Caco-2 (cell line): ENCODE measurements at regions not wholly inside any gene's neighbourhood (a gene's known extent, or its start where the extent isn't known, plus 50 kb on each side); places are given as distances from the start of the nearest gene placed in this dataset.

Experiments used
- BruUV-seq: library from RNA; stranded (reverse); fragments of 400-500 nt; replicated peaks from 2 replicates; lab custom pipeline; 2021; lab: Mats Ljungman, UMichigan
- CTCF ChIA-PET: fragments of 300-600 bp; sonication (Branson Sonifier 250); formaldehyde crosslinking; loops from one replicate; lab custom pipeline; 2022; ENCODE audit warnings: antibody characterized with exemption; lab: Charles Lee
- POLR2A ChIA-PET: fragments of 300-600 bp; sonication (Branson Sonifier 250); formaldehyde crosslinking; loops from one replicate; lab custom pipeline; 2022; ENCODE audit warnings: antibody characterized with exemption; lab: Charles Lee
- DNase-seq, 2 experiments: peaks; one replicate each; pipeline versions ENCODE4 v3.0.0 to v3.0.0-alpha.2; 2020 to 2022
- H3K27me3 ChIP-seq: replicated peaks from 2 replicates; pipeline ENCODE4 v1.6.0; 2011; ENCODE audit warnings: low read length; ENCODE audit not compliant: control insufficient read depth, insufficient read depth
- H3K36me3 ChIP-seq: 2 replicates; pipeline ENCODE4 v1.5.1; 2011; ENCODE audit warnings: low read length; ENCODE audit not compliant: control insufficient read depth, insufficient read depth
- H3K4me1 ChIP-seq: fragments of 250-450 bp; sonication (Bioruptor Pico); 2 replicates; pipeline ENCODE4 v1.5.1; 2020; ENCODE audit warnings: mild to moderate bottlenecking
- H3K4me3 ChIP-seq: 2 replicates; pipeline ENCODE4 v1.5.1; 2011; ENCODE audit warnings: low read depth, mild to moderate bottlenecking, control low read depth, low read length
- H3K9me3 ChIP-seq: fragments of 250-450 bp; sonication (Bioruptor Pico); 2 replicates; pipeline ENCODE4 v1.5.1; 2020; ENCODE audit warnings: mild to moderate bottlenecking, moderate library complexity
- H3K27ac Mint-ChIP-seq: one replicate; pipeline ENCODE4 v1.8.0; 2022; ENCODE audit warnings: mixed read lengths; ENCODE audit not compliant: unreplicated experiment
- H3K27me3 Mint-ChIP-seq: one replicate; pipeline ENCODE4 v1.8.0; 2022; ENCODE audit warnings: mixed read lengths; ENCODE audit not compliant: insufficient read depth, unreplicated experiment
- H3K36me3 Mint-ChIP-seq: one replicate; pipeline ENCODE4 v1.8.0; 2022; ENCODE audit warnings: mild to moderate bottlenecking, mixed read lengths; ENCODE audit not compliant: insufficient read depth, unreplicated experiment
- H3K4me1 Mint-ChIP-seq: one replicate; pipeline ENCODE4 v1.8.0; 2022; ENCODE audit warnings: low read depth, mixed read lengths; ENCODE audit not compliant: unreplicated experiment
- H3K4me3 Mint-ChIP-seq: one replicate; pipeline ENCODE4 v1.8.0; 2022; ENCODE audit warnings: mild to moderate bottlenecking, moderate library complexity, mixed read lengths; ENCODE audit not compliant: unreplicated experiment
- H3K9me3 Mint-ChIP-seq: one replicate; pipeline ENCODE4 v1.8.0; 2022; ENCODE audit warnings: mixed read lengths; ENCODE audit not compliant: unreplicated experiment
- CTCF ChIP-seq, 2 experiments: fragments of 200-600 bp in 1 of 2; IDR thresholded peaks; 1 replicate in 1 of 2; 2 replicates in 1 of 2; pipeline versions ENCODE4 v1.5.1 to v1.8.0; 2011 to 2022; ENCODE audit warnings: antibody characterized with exemption in 1 of 2, control low read depth in 1 of 2, inconsistent platforms in 1 of 2, low read depth in 1 of 2, low read length in 1 of 2, mild to moderate bottlenecking in 1 of 2, moderate library complexity in 1 of 2; ENCODE audit not compliant: insufficient read depth in 1 of 2, severe bottlenecking in 1 of 2, unreplicated experiment in 1 of 2
- intact Hi-C: fragments of 100-400 bp; cut with micrococcal nuclease; formaldehyde crosslinking; loops from one replicate; pipeline ENCODE4 v1.10.0; 2022; ENCODE audit not compliant: unreplicated experiment

- Mint-ChIP-seq H3K4me3 (no peak overlapping the region), H3K27ac (no peak overlapping the region), H3K4me1 (peaks cover 8% of the 10 kb centered on the region), H3K27me3 (no peaks in the 10 kb centered on the region), H3K9me3 (no peaks in the 10 kb centered on the region), H3K36me3 (no peaks in the 10 kb centered on the region)
- Histone ChIP-seq H3K9me3 (no peaks in the 10 kb centered on the region), H3K27me3 (no peaks in the 10 kb centered on the region; the same call in 1 of the 2 replicates), H3K36me3 (no peaks in the 10 kb centered on the region), H3K4me3 (no peak overlapping the region), H3K4me1 (no peaks in the 10 kb centered on the region; the same call in 1 of the 2 replicates)
- ChIA-PET POLR2A (interaction anchor here (1.0 kb wide), 2 partner anchors 13 to 22 kb away, joined by 4 read pairs; no protein-coding TSS in a partner anchor), CTCF (interaction anchor here (0.6 to 1.8 kb wide), 12 partner anchors 10 to 252 kb away, joined by 3 to 46 read pairs (median 4); partner anchors contain the start of gene BZW1)
- intact Hi-C loops = loop anchor here (1.0 to 5.0 kb wide), 5 partner anchors 22 to 253 kb away; no protein-coding TSS in a partner anchor
- no TSS peak for BruUV-seq
- DNase-seq = no peak
- no peak for TF ChIP-seq CTCF (IDR thresholded peaks at IDR 0.05; ENCODE audit: insufficient read depth in 1 of 2, low read depth in 1 of 2, low read length in 1 of 2, severe bottlenecking in 1 of 2, unreplicated experiment in 1 of 2)
Measured at GRCh38 chr2:200735061-200735460, 76.6 kb upstream of the BZW1 start.

GRCh38 chr2:200736646-200737274 is 75.0 kb upstream of the BZW1 start:
- no peaks in the 10 kb centered on the region for H3K27me3 ChIP-seq
- no peaks in the 10 kb centered on the region for H3K9me3 ChIP-seq
- H3K4me1 Mint-ChIP-seq = peaks cover 23% of the 10 kb centered on the region
- no peak for DNase-seq
- no peaks in the 10 kb centered on the region for H3K27me3 Mint-ChIP-seq
- ChIA-PET POLR2A (interaction anchor here (0.6 kb wide), 2 partner anchors 21 to 24 kb away, joined by 4 to 6 read pairs; no protein-coding TSS in a partner anchor), CTCF (interaction anchor here (0.6 to 1.8 kb wide), 4 partner anchors 9 to 254 kb away, joined by 4 to 21 read pairs (median 8); no protein-coding TSS in a partner anchor)
- intact Hi-C loops = loop anchor here (5.0 kb wide), 2 partner anchors 34 to 254 kb away; no protein-coding TSS in a partner anchor
- TF ChIP-seq CTCF (IDR thresholded peaks at IDR 0.05; ENCODE audit: insufficient read depth in 1 of 2, low read depth in 1 of 2, low read length in 1 of 2, severe bottlenecking in 1 of 2, unreplicated experiment in 1 of 2) = no peak
- no peak overlapping the region for H3K27ac Mint-ChIP-seq
- H3K9me3 Mint-ChIP-seq = no peaks in the 10 kb centered on the region
- no TSS peak for BruUV-seq
- peaks cover 8% of the 10 kb centered on the region for H3K36me3 Mint-ChIP-seq
- H3K36me3 ChIP-seq = no peaks in the 10 kb centered on the region
- H3K4me3 ChIP-seq = no peak overlapping the region
- no peak overlapping the region for H3K4me3 Mint-ChIP-seq
- H3K4me1 ChIP-seq = peaks cover 14% of the 10 kb centered on the region

- no peak for DNase-seq
- no peak for TF ChIP-seq CTCF (IDR thresholded peaks at IDR 0.05; ENCODE audit: insufficient read depth in 1 of 2, low read depth in 1 of 2, low read length in 1 of 2, severe bottlenecking in 1 of 2, unreplicated experiment in 1 of 2)
- Histone ChIP-seq H3K4me1 (peaks cover 23% of the 10 kb centered on the region), H3K4me3 (no peak overlapping the region), H3K36me3 (no peaks in the 10 kb centered on the region), H3K9me3 (no peaks in the 10 kb centered on the region), H3K27me3 (no peaks in the 10 kb centered on the region)
- Mint-ChIP-seq H3K9me3 (no peaks in the 10 kb centered on the region), H3K36me3 (peaks cover 10% of the 10 kb centered on the region), H3K4me3 (no peak overlapping the region), H3K4me1 (peaks cover 30% of the 10 kb centered on the region), H3K27ac (no peak overlapping the region), H3K27me3 (no peaks in the 10 kb centered on the region)
- ChIA-PET CTCF (interaction anchor here (1.4 to 1.5 kb wide), 2 partner anchors 24 to 58 kb away, joined by 4 to 9 read pairs; no protein-coding TSS in a partner anchor), POLR2A (no interaction called here)
- BruUV-seq = no TSS peak
- intact Hi-C loops = loop anchor here (5.0 kb wide), 2 partner anchors 35 to 255 kb away; no protein-coding TSS in a partner anchor
Measured at GRCh38 chr2:200737585-200737984, 74.1 kb upstream of the BZW1 start.
